ENCODE measurements at regions not wholly inside any gene's neighbourhood (a gene's known extent, or its start where the extent isn't known, plus 50 kb on each side); places are given as distances from the start of the nearest gene placed in this dataset.

- Histone ChIP-seq H3K4me3 (ENCODE audit: low read length) (no peak overlapping the region), H3K9me3 (ENCODE audit: control insufficient read depth in 1 of 2, insufficient read depth in 1 of 2, low read length in 2 of 2) (no peaks in the 10 kb centered on the region), H3K27me3 (ENCODE audit: control insufficient read depth in 1 of 2, insufficient read depth in 2 of 2, low read length in 2 of 2) (no peaks in the 10 kb centered on the region), H3K27ac (ENCODE audit: low read depth in 1 of 2, low read length in 2 of 2) (no peak overlapping the region), H3K4me1 (ENCODE audit: insufficient read depth, low read length) (no peaks in the 10 kb centered on the region), H3K36me3 (ENCODE audit: insufficient read depth, low read length) (no peaks in the 10 kb centered on the region)
- intact Hi-C loops (cut with DNase I, micrococcal nuclease) = no loop called here
- DNase-seq = no peak
- H3K36me3 Mint-ChIP-seq (ENCODE audit: low read depth) = no peaks in the 10 kb centered on the region
- peaks cover 15% of the 10 kb centered on the region for H3K27me3 Mint-ChIP-seq
- H3K27ac Mint-ChIP-seq = no peak overlapping the region
- no peak for TF ChIP-seq CTCF (IDR thresholded peaks at IDR 0.05)
- ChIA-PET CTCF (no interaction called here), POLR2A (no interaction called here)
- peaks cover 6% of the 10 kb centered on the region for H3K4me1 Mint-ChIP-seq (ENCODE audit: low read depth)
- H3K9me3 Mint-ChIP-seq = no peaks in the 10 kb centered on the region
- ATAC-seq (ENCODE audit: poor library complexity) = no peak
- no peak overlapping the region for H3K4me3 Mint-ChIP-seq
Measured at GRCh38 chr1:117780687-117781475, 148.5 kb downstream of the GDAP2 start.

- POLR2A ChIA-PET = no interaction called here
Measured at GRCh38 chr1:117782056-117782455, 147.4 kb downstream of the GDAP2 start.

GRCh38 chr1:117783606-117784396, 145.6 kb downstream of the GDAP2 start:
- intact Hi-C loops (cut with DNase I, micrococcal nuclease) = no loop called here
- H3K27ac Mint-ChIP-seq = no peak overlapping the region
- ChIA-PET POLR2A (no interaction called here), CTCF (no interaction called here)
- Histone ChIP-seq H3K4me3 (ENCODE audit: low read length) (no peak overlapping the region), H3K27me3 (ENCODE audit: control insufficient read depth in 1 of 2, insufficient read depth in 2 of 2, low read length in 2 of 2) (no peaks in the 10 kb centered on the region), H3K9me3 (ENCODE audit: control insufficient read depth in 1 of 2, insufficient read depth in 1 of 2, low read length in 2 of 2) (no peaks in the 10 kb centered on the region), H3K27ac (ENCODE audit: low read depth in 1 of 2, low read length in 2 of 2) (no peak overlapping the region), H3K36me3 (ENCODE audit: insufficient read depth, low read length) (no peaks in the 10 kb centered on the region), H3K4me1 (ENCODE audit: insufficient read depth, low read length) (no peaks in the 10 kb centered on the region)
- H3K4me1 Mint-ChIP-seq (ENCODE audit: low read depth) = peaks cover 6% of the 10 kb centered on the region
- no peak overlapping the region for H3K4me3 Mint-ChIP-seq
- DNase-seq (no peak), ATAC-seq (ENCODE audit: poor library complexity) (no peak)
- no peak for TF ChIP-seq CTCF (IDR thresholded peaks at IDR 0.05)
- no peaks in the 10 kb centered on the region for H3K36me3 Mint-ChIP-seq (ENCODE audit: low read depth)
- peaks cover 15% of the 10 kb centered on the region for H3K27me3 Mint-ChIP-seq
- H3K9me3 Mint-ChIP-seq = no peaks in the 10 kb centered on the region

More at GRCh38 chr1:117782056-117782455, 147.4 kb downstream of the GDAP2 start:
- no peak overlapping the region for H3K27ac Mint-ChIP-seq
- no peak overlapping the region for H3K4me3 Mint-ChIP-seq
- Histone ChIP-seq H3K36me3 (ENCODE audit: insufficient read depth, low read length) (no peaks in the 10 kb centered on the region), H3K4me1 (ENCODE audit: insufficient read depth, low read length) (no peaks in the 10 kb centered on the region), H3K27ac (ENCODE audit: low read depth in 1 of 2, low read length in 2 of 2) (no peak overlapping the region), H3K9me3 (ENCODE audit: control insufficient read depth in 1 of 2, insufficient read depth in 1 of 2, low read length in 2 of 2) (no peaks in the 10 kb centered on the region), H3K4me3 (ENCODE audit: low read length) (no peak overlapping the region), H3K27me3 (ENCODE audit: control insufficient read depth in 1 of 2, insufficient read depth in 2 of 2, low read length in 2 of 2) (no peaks in the 10 kb centered on the region)
- CTCF ChIA-PET = no interaction called here
- no peak for TF ChIP-seq CTCF (IDR thresholded peaks at IDR 0.05)
- no peaks in the 10 kb centered on the region for H3K36me3 Mint-ChIP-seq (ENCODE audit: low read depth)
- H3K4me1 Mint-ChIP-seq (ENCODE audit: low read depth) = peaks cover 6% of the 10 kb centered on the region
- intact Hi-C loops (cut with DNase I, micrococcal nuclease) = no loop called here
- DNase-seq (no peak), ATAC-seq (ENCODE audit: poor library complexity) (no peak)
- no peaks in the 10 kb centered on the region for H3K9me3 Mint-ChIP-seq
- H3K27me3 Mint-ChIP-seq = peaks cover 15% of the 10 kb centered on the region

Measured in CD4-positive, alpha-beta T cell (primary cell).